OCI-LY1 (cell line): ENCODE measurements at regions not wholly inside any gene's neighbourhood (a gene's known extent, or its start where the extent isn't known, plus 50 kb on each side); places are given as distances from the start of the nearest gene placed in this dataset.

ENCODE experiments used
- CTCF ChIP-seq: fragments of 200-600 bp; sonication (generic), shearing (Covaris generic); IDR thresholded peaks from 2 replicates; pipeline ENCODE4 v1.5.1; 2017; ENCODE audit warnings: mild to moderate bottlenecking, antibody characterized with exemption, low read length, moderate library complexity, mixed read lengths
- EZH2 ChIP-seq: fragments of 200-600 bp; sonication (generic), shearing (Covaris generic); IDR thresholded peaks from 2 replicates; pipeline ENCODE4 v1.8.0; 2017; ENCODE audit warnings: borderline replicate concordance, mixed run types, mild to moderate bottlenecking, antibody characterized with exemption, low read length, moderate library complexity, mixed read lengths

- TF ChIP-seq EZH2 (no peak), CTCF (no peak)
Measured at GRCh38 chr13:90746230-90746629, 601.3 kb upstream of the MIR17HG start.
